DOHH2 (cell line): ENCODE measurements at regions not wholly inside any gene's neighbourhood (a gene's known extent, or its start where the extent isn't known, plus 50 kb on each side); places are given as distances from the start of the nearest gene placed in this dataset.

Experiments
- CTCF ChIP-seq: fragments of 200-600 bp; sonication (generic); IDR thresholded peaks from one replicate; pipeline ENCODE4 v1.5.1; 2014; ENCODE audit warnings: antibody characterized with exemption, mild to moderate bottlenecking, low read depth, low read length; ENCODE audit not compliant: poor library complexity, severe bottlenecking
- EZH2phosphoT487 ChIP-seq: fragments of 200-600 bp; sonication (generic); IDR thresholded peaks from 2 replicates; pipeline ENCODE4 v1.6.1; 2017; ENCODE audit warnings: borderline replicate concordance, mild to moderate bottlenecking, antibody characterized with exemption, low read length, moderate library complexity, mixed read lengths

GRCh38 chr9:14978022-14979000 lies 68.1 kb upstream of the FREM1 start:
- no peak for TF ChIP-seq CTCF
- no peak for TF ChIP-seq EZH2phosphoT487
